Thyroid gland (tissue), 4 donors: ENCODE measurements at regions not wholly inside any gene's neighbourhood (a gene's known extent, or its start where the extent isn't known, plus 50 kb on each side); places are given as distances from the start of the nearest gene placed in this dataset.

Experiments
- POLR2A ChIP-seq, 2 donors: fragments of 450-650 bp; IDR thresholded peaks; one replicate each; pipeline ENCODE4 v1.6.1; 2017; ENCODE audit warnings: antibody characterized with exemption in 2 of 2, mild to moderate bottlenecking in 2 of 2, moderate library complexity in 1 of 2
- TF ChIP-seq, protein P1 (sequence below), 6 experiments: fragments of 200-600 bp in 3 of 6; fragments of 450-650 bp in 3 of 6; sonication (generic) in 3 of 6; IDR thresholded peaks; one replicate each; pipeline ENCODE4 v1.5.1; 2016 to 2019; ENCODE audit warnings: antibody characterized with exemption in 6 of 6, mild to moderate bottlenecking in 2 of 6, inconsistent platforms in 1 of 6, moderate library complexity in 1 of 6

DNA sequence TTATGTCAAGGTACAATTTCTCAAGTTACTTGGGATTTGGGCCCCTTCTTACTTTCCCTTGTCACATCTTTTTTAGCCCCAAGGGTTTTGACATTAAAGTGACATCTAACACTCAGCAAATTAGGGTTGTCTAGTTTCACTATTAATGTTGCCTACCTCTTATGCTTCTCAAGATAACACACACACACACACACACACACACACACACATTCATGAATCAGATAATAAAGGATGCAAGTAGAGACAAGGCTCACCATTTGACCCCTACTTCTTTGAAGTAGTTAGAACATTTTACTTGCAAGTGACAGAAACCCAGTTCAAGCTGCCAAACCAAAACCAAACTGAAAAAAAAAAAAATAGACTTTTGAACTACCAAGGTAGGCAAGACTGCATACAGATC lies 138.8 kb downstream of the TRIB2 start:
- TF ChIP-seq POLR2A (IDR thresholded peaks at IDR 0.05): no peak
- TF ChIP-seq, protein P1, sequence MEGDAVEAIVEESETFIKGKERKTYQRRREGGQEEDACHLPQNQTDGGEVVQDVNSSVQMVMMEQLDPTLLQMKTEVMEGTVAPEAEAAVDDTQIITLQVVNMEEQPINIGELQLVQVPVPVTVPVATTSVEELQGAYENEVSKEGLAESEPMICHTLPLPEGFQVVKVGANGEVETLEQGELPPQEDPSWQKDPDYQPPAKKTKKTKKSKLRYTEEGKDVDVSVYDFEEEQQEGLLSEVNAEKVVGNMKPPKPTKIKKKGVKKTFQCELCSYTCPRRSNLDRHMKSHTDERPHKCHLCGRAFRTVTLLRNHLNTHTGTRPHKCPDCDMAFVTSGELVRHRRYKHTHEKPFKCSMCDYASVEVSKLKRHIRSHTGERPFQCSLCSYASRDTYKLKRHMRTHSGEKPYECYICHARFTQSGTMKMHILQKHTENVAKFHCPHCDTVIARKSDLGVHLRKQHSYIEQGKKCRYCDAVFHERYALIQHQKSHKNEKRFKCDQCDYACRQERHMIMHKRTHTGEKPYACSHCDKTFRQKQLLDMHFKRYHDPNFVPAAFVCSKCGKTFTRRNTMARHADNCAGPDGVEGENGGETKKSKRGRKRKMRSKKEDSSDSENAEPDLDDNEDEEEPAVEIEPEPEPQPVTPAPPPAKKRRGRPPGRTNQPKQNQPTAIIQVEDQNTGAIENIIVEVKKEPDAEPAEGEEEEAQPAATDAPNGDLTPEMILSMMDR (IDR thresholded peaks at IDR 0.05): no peak
